ENCODE measurements at regions not wholly inside any gene's neighbourhood (a gene's known extent, or its start where the extent isn't known, plus 50 kb on each side); places are given as distances from the start of the nearest gene placed in this dataset.

- no peak for TF ChIP-seq EZH2 (IDR thresholded peaks at IDR 0.05; ENCODE audit: low read depth, unreplicated experiment)
These were observed 1165.3 kb downstream of the EFNB2 start (continued) for GRCh38 chr13:105370011-105370650.

- no peaks in the 10 kb centered on the region for H3K9me2 ChIP-seq (ENCODE audit: insufficient read depth)
- H3K27me3 ChIP-seq (ENCODE audit: insufficient read depth), result no peaks in the 10 kb centered on the region
- H4K20me1 ChIP-seq (replicated peaks; ENCODE audit: insufficient read depth), result no peaks in the 10 kb centered on the region
- DNase-seq (ENCODE audit: low spot score) (no peak), ATAC-seq (no peak)
- peaks cover 5% of the 10 kb centered on the region for H3K4me1 Mint-ChIP-seq
- H3K27ac ChIP-seq (ENCODE audit: low read depth), result no peak overlapping the region
- no peak overlapping the region for H3K4me3 Mint-ChIP-seq
- no peaks in the 10 kb centered on the region for H3K79me2 ChIP-seq (replicated peaks; ENCODE audit: insufficient read depth)
- no peaks in the 10 kb centered on the region; the same call in 2 of the 3 replicates for H3K36me3 Mint-ChIP-seq (ENCODE audit: low read depth)
- no peak overlapping the region for H2AFZ ChIP-seq
- H3K36me3 ChIP-seq (ENCODE audit: insufficient read depth), result no peaks in the 10 kb centered on the region
- no peak overlapping the region for H3K4me2 ChIP-seq
- H3F3A ChIP-seq (replicated peaks; ENCODE audit: low read depth), result no peaks in the 10 kb centered on the region
- H3K9me3 Mint-ChIP-seq, result peaks cover 5% of the 10 kb centered on the region; the same call in 2 of the 3 replicates
- H3K27ac Mint-ChIP-seq, result no peak overlapping the region
- no peak for TF ChIP-seq ETS1 (IDR thresholded peaks at IDR 0.05)
- no peak for TF ChIP-seq ZNF462 (CRISPR knock-in tag; IDR thresholded peaks at IDR 0.05)
- no peak for TF ChIP-seq EZH2phosphoT487 (IDR thresholded peaks at IDR 0.05; ENCODE audit: unreplicated experiment)
- TF ChIP-seq REST (IDR thresholded peaks at IDR 0.05; ENCODE audit: unreplicated experiment), result no peak
- TF ChIP-seq JUNB (IDR thresholded peaks at IDR 0.05; ENCODE audit: unreplicated experiment), result no peak
- no peak for TF ChIP-seq CTCF (conservative IDR thresholded peaks at IDR 0.05; ENCODE audit: low read depth in 2 of 2)
- no peak for TF ChIP-seq NANOG (IDR thresholded peaks at IDR 0.05; ENCODE audit: borderline replicate concordance)
- TF ChIP-seq EZH2 (IDR thresholded peaks at IDR 0.05; ENCODE audit: low read depth, unreplicated experiment), result no peak
- no peak for TF ChIP-seq POLR2AphosphoS5 (IDR thresholded peaks at IDR 0.05; ENCODE audit: low read depth)
- TF ChIP-seq STAT1 (IDR thresholded peaks at IDR 0.05; ENCODE audit: unreplicated experiment), result no peak
- no peak for TF ChIP-seq ZNF114 (CRISPR knock-in tag; IDR thresholded peaks at IDR 0.05)
- no peak for TF ChIP-seq CREB1 (CRISPR knock-in tag; IDR thresholded peaks at IDR 0.05; ENCODE audit: low read depth)
- TF ChIP-seq ZNF331 (CRISPR knock-in tag; IDR thresholded peaks at IDR 0.05; ENCODE audit: low read depth), result no peak
- peaks cover 3% of the 10 kb centered on the region; the same call in 1 of the 2 replicates for H3K4me1 ChIP-seq (ENCODE audit: insufficient read depth)
- no peak overlapping the region for H3K4me3 ChIP-seq
- no peaks in the 10 kb centered on the region for H3K27me3 Mint-ChIP-seq (ENCODE audit: insufficient read depth, low read depth, poor library complexity)
These were observed 1166.7 kb downstream of the EFNB2 start for GRCh38 chr13:105368781-105369180.

Data from GM23338 (cell line).